Activated CD8-positive, alpha-beta memory T cell treated with anti-CD3 and anti-CD28 coated beads for 36 hours (primary cell): ENCODE measurements at regions not wholly inside any gene's neighbourhood (a gene's known extent, or its start where the extent isn't known, plus 50 kb on each side); places are given as distances from the start of the nearest gene placed in this dataset.
"Not testable (repeated sequence)": the region's sequence is repeated elsewhere in the genome, so short reads cannot be mapped to it uniquely, and the experiment has no call there.

ENCODE experiments used
- CTCF ChIA-PET: fragments of 350-600 bp; sonication (Branson Sonifier 250); formaldehyde crosslinking; loops from one replicate; lab custom pipeline; 2021; ENCODE audit warnings: antibody characterized with exemption; lab: Charles Lee
- POLR2A ChIA-PET: fragments of 350-600 bp; sonication (Branson Sonifier 250); formaldehyde crosslinking; loops from one replicate; lab custom pipeline; 2021; ENCODE audit warnings: antibody characterized with exemption; lab: Charles Lee

GRCh38 chr18:1505856-1506255, 601.2 kb downstream of the ADCYAP1 start:
- ChIA-PET CTCF (no interaction called here), POLR2A (no interaction called here)

- CTCF ChIA-PET, result no interaction called here
These were observed 606.0 kb downstream of the ADCYAP1 start for GRCh38 chr18:1510542-1511179.

GRCh38 chr18:1511619-1512311, 607.1 kb downstream of the ADCYAP1 start:
- POLR2A ChIA-PET, result no interaction called here
- CTCF ChIA-PET, result no interaction called here

More at GRCh38 chr18:1510542-1511179, 606.0 kb downstream of the ADCYAP1 start:
- POLR2A ChIA-PET, result no interaction called here

GRCh38 chr18:1513519-1513918, 608.8 kb downstream of the ADCYAP1 start:
- POLR2A ChIA-PET, result no interaction called here

GRCh38 chr18:1521588-1522248, 617.0 kb downstream of the ADCYAP1 start:
- POLR2A ChIA-PET, CTCF ChIA-PET: not testable (repeated sequence)

More at GRCh38 chr18:1513519-1513918, 608.8 kb downstream of the ADCYAP1 start:
- CTCF ChIA-PET, result no interaction called here

- ChIA-PET POLR2A (no interaction called here), CTCF (no interaction called here)
These were observed 617.6 kb downstream of the ADCYAP1 start for GRCh38 chr18:1522249-1522615.

- POLR2A ChIA-PET, result no interaction called here
- CTCF ChIA-PET, result no interaction called here
These were observed 622.3 kb downstream of the ADCYAP1 start for GRCh38 chr18:1526991-1527390.

- ChIA-PET POLR2A (no interaction called here), CTCF (no interaction called here)
These were observed 623.1 kb downstream of the ADCYAP1 start for GRCh38 chr18:1527805-1528204.

GRCh38 chr18:1528447-1528846, 623.8 kb downstream of the ADCYAP1 start:
- POLR2A ChIA-PET, result no interaction called here
- CTCF ChIA-PET, result no interaction called here

GRCh38 chr18:1528964-1529509, 624.4 kb downstream of the ADCYAP1 start:
- ChIA-PET CTCF (no interaction called here), POLR2A (no interaction called here)

- ChIA-PET CTCF (no interaction called here), POLR2A (no interaction called here)
These were observed 626.0 kb downstream of the ADCYAP1 start for GRCh38 chr18:1530650-1531049.

- CTCF ChIA-PET, result no interaction called here
- POLR2A ChIA-PET, result no interaction called here
These were observed 634.6 kb downstream of the ADCYAP1 start for GRCh38 chr18:1539276-1539675.

GRCh38 chr18:1541478-1541877, 636.8 kb downstream of the ADCYAP1 start:
- ChIA-PET POLR2A (no interaction called here), CTCF (no interaction called here)

- ChIA-PET POLR2A (no interaction called here), CTCF (no interaction called here)
These were observed 637.6 kb downstream of the ADCYAP1 start for GRCh38 chr18:1542230-1542774.

- POLR2A ChIA-PET, result no interaction called here
- CTCF ChIA-PET, result no interaction called here
These were observed 639.3 kb downstream of the ADCYAP1 start for GRCh38 chr18:1544016-1544415.

- CTCF ChIA-PET, POLR2A ChIA-PET: not testable (repeated sequence)
These were observed 653.0 kb downstream of the ADCYAP1 start for GRCh38 chr18:1557711-1558110.

- ChIA-PET CTCF (no interaction called here), POLR2A (no interaction called here)
These were observed 654.9 kb downstream of the ADCYAP1 start for GRCh38 chr18:1559563-1559962.

GRCh38 chr18:1564793-1565192, 660.1 kb downstream of the ADCYAP1 start:
- CTCF ChIA-PET, result no interaction called here
- POLR2A ChIA-PET, result no interaction called here

- POLR2A ChIA-PET, result no interaction called here
These were observed 666.5 kb downstream of the ADCYAP1 start for GRCh38 chr18:1571206-1571605.

GRCh38 chr18:1573732-1574131, 669.1 kb downstream of the ADCYAP1 start:
- ChIA-PET CTCF (no interaction called here), POLR2A (no interaction called here)

More at GRCh38 chr18:1571206-1571605, 666.5 kb downstream of the ADCYAP1 start:
- CTCF ChIA-PET, result no interaction called here
